ENCODE measurements at regions not wholly inside any gene's neighbourhood (a gene's known extent, or its start where the extent isn't known, plus 50 kb on each side); places are given as distances from the start of the nearest gene placed in this dataset.

DNA sequence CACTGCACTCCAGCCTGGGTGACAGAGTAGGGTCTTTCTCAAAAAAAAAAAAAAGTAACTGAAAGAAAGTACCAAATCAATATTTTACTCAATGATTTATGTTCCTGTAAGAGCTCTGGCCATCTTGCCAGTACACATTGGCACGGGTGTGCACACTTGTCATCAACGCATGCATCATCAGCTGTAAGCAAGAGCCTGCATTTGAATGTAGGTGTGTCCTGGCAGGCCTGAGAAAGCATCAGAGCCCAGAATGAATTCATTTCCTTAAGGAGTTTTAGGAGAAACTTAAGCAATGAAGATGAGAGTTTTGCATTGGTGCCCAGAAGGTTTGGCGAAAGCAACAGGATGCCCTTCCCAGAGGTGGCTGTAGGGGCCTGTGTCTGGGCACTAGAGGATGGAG is 88.5 kb upstream of the FZD10 start:
- Histone ChIP-seq H3K27ac (ENCODE audit: low read depth in 2 of 2, low read length in 1 of 2) (no peak overlapping the region), H3K36me3 (replicated peaks in 1 of 2; ENCODE audit: control insufficient read depth in 1 of 2, insufficient read depth in 2 of 2, low read length in 1 of 2) (no peaks in the 10 kb centered on the region), H3F3A (replicated peaks; ENCODE audit: insufficient read depth) (no peaks in the 10 kb centered on the region), H3K4me1 (ENCODE audit: control insufficient read depth in 1 of 2, insufficient read depth in 2 of 2, low read depth in 1 of 2, low read length in 1 of 2) (no peaks in the 10 kb centered on the region; a peak in 1 of 4 replicates), H3K79me2 (ENCODE audit: insufficient read depth) (no peaks in the 10 kb centered on the region), H3K9me3 (no peaks in the 10 kb centered on the region), H4K20me1 (ENCODE audit: insufficient read depth) (no peaks in the 10 kb centered on the region), H3K4me2 (no peak overlapping the region), H2AFZ (ENCODE audit: low read depth) (no peak overlapping the region), H3K27me3 (ENCODE audit: insufficient read depth) (no peaks in the 10 kb centered on the region), H3K4me3 (ENCODE audit: low read depth in 2 of 2, low read length in 1 of 2) (no peak overlapping the region), H3K9ac (no peak overlapping the region), H3K9me2 (no peaks in the 10 kb centered on the region)
- CTCF ChIA-PET, result interaction anchor here (1.5 kb wide), 1 partner anchor 32 kb away, joined by 3 read pairs; no protein-coding TSS in a partner anchor
- POLR2A ChIA-PET, result interaction anchor here (0.6 kb wide), 1 partner anchor 775 kb away, joined by 5 read pairs; no protein-coding TSS in a partner anchor
- DNase-seq, result no peak
- 76% methylated on average over 3 of the region's 3 CpGs for WGBS (ENCODE audit: low lambda C conversion rate)
- TF ChIP-seq NRF1 (IDR thresholded peaks at IDR 0.05; ENCODE audit: low read depth, low read length) (no peak), RCOR1 (IDR thresholded peaks at IDR 0.05; ENCODE audit: low read length) (no peak), NFIC (IDR thresholded peaks at IDR 0.05; ENCODE audit: borderline replicate concordance) (no peak), JUND (IDR thresholded peaks at IDR 0.05) (no peak), MAX (IDR thresholded peaks at IDR 0.05; ENCODE audit: low read depth) (no peak), SMC3 (IDR thresholded peaks at IDR 0.05; ENCODE audit: low read depth, low read length) (no peak), GABPA (IDR thresholded peaks at IDR 0.05; ENCODE audit: low read depth) (no peak), FOXM1 (IDR thresholded peaks at IDR 0.05; ENCODE audit: low read depth) (no peak), YY1 (IDR thresholded peaks at IDR 0.05; ENCODE audit: low read depth) (no peak), TCF12 (IDR thresholded peaks at IDR 0.05) (no peak), MXI1 (IDR thresholded peaks at IDR 0.05; ENCODE audit: low read depth, low read length) (no peak), FOXJ3 (CRISPR knock-in tag; IDR thresholded peaks at IDR 0.05) (no peak), EP300 (IDR thresholded peaks at IDR 0.05; ENCODE audit: borderline replicate concordance in 1 of 2, low read depth in 1 of 2, low read length in 1 of 2) (no peak), POLR2AphosphoS5 (IDR thresholded peaks at IDR 0.05; ENCODE audit: low read depth, low read length) (no peak)
- TF ChIP-seq, protein P1, sequence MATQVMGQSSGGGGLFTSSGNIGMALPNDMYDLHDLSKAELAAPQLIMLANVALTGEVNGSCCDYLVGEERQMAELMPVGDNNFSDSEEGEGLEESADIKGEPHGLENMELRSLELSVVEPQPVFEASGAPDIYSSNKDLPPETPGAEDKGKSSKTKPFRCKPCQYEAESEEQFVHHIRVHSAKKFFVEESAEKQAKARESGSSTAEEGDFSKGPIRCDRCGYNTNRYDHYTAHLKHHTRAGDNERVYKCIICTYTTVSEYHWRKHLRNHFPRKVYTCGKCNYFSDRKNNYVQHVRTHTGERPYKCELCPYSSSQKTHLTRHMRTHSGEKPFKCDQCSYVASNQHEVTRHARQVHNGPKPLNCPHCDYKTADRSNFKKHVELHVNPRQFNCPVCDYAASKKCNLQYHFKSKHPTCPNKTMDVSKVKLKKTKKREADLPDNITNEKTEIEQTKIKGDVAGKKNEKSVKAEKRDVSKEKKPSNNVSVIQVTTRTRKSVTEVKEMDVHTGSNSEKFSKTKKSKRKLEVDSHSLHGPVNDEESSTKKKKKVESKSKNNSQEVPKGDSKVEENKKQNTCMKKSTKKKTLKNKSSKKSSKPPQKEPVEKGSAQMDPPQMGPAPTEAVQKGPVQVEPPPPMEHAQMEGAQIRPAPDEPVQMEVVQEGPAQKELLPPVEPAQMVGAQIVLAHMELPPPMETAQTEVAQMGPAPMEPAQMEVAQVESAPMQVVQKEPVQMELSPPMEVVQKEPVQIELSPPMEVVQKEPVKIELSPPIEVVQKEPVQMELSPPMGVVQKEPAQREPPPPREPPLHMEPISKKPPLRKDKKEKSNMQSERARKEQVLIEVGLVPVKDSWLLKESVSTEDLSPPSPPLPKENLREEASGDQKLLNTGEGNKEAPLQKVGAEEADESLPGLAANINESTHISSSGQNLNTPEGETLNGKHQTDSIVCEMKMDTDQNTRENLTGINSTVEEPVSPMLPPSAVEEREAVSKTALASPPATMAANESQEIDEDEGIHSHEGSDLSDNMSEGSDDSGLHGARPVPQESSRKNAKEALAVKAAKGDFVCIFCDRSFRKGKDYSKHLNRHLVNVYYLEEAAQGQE (IDR thresholded peaks at IDR 0.05; ENCODE audit: low read depth, low read length), result no peak
- TF ChIP-seq, protein P2, sequence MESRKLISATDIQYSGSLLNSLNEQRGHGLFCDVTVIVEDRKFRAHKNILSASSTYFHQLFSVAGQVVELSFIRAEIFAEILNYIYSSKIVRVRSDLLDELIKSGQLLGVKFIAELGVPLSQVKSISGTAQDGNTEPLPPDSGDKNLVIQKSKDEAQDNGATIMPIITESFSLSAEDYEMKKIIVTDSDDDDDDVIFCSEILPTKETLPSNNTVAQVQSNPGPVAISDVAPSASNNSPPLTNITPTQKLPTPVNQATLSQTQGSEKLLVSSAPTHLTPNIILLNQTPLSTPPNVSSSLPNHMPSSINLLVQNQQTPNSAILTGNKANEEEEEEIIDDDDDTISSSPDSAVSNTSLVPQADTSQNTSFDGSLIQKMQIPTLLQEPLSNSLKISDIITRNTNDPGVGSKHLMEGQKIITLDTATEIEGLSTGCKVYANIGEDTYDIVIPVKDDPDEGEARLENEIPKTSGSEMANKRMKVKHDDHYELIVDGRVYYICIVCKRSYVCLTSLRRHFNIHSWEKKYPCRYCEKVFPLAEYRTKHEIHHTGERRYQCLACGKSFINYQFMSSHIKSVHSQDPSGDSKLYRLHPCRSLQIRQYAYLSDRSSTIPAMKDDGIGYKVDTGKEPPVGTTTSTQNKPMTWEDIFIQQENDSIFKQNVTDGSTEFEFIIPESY (IDR thresholded peaks at IDR 0.05; ENCODE audit: borderline replicate concordance, low read depth), result no peak
- TF ChIP-seq, protein P3, sequence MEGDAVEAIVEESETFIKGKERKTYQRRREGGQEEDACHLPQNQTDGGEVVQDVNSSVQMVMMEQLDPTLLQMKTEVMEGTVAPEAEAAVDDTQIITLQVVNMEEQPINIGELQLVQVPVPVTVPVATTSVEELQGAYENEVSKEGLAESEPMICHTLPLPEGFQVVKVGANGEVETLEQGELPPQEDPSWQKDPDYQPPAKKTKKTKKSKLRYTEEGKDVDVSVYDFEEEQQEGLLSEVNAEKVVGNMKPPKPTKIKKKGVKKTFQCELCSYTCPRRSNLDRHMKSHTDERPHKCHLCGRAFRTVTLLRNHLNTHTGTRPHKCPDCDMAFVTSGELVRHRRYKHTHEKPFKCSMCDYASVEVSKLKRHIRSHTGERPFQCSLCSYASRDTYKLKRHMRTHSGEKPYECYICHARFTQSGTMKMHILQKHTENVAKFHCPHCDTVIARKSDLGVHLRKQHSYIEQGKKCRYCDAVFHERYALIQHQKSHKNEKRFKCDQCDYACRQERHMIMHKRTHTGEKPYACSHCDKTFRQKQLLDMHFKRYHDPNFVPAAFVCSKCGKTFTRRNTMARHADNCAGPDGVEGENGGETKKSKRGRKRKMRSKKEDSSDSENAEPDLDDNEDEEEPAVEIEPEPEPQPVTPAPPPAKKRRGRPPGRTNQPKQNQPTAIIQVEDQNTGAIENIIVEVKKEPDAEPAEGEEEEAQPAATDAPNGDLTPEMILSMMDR (IDR thresholded peaks at IDR 0.05), result no peak
- TF ChIP-seq, protein P4, sequence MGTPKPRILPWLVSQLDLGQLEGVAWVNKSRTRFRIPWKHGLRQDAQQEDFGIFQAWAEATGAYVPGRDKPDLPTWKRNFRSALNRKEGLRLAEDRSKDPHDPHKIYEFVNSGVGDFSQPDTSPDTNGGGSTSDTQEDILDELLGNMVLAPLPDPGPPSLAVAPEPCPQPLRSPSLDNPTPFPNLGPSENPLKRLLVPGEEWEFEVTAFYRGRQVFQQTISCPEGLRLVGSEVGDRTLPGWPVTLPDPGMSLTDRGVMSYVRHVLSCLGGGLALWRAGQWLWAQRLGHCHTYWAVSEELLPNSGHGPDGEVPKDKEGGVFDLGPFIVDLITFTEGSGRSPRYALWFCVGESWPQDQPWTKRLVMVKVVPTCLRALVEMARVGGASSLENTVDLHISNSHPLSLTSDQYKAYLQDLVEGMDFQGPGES (IDR thresholded peaks at IDR 0.05; ENCODE audit: low read depth, low read length), result no peak
- TF ChIP-seq, protein P5, sequence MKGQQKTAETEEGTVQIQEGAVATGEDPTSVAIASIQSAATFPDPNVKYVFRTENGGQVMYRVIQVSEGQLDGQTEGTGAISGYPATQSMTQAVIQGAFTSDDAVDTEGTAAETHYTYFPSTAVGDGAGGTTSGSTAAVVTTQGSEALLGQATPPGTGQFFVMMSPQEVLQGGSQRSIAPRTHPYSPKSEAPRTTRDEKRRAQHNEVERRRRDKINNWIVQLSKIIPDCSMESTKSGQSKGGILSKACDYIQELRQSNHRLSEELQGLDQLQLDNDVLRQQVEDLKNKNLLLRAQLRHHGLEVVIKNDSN (IDR thresholded peaks at IDR 0.05; ENCODE audit: borderline replicate concordance, low read depth), result no peak
- TF ChIP-seq, protein P6, sequence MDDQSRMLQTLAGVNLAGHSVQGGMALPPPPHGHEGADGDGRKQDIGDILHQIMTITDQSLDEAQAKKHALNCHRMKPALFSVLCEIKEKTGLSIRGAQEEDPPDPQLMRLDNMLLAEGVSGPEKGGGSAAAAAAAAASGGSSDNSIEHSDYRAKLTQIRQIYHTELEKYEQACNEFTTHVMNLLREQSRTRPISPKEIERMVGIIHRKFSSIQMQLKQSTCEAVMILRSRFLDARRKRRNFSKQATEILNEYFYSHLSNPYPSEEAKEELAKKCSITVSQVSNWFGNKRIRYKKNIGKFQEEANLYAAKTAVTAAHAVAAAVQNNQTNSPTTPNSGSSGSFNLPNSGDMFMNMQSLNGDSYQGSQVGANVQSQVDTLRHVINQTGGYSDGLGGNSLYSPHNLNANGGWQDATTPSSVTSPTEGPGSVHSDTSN (IDR thresholded peaks at IDR 0.05), result no peak

All from SK-N-SH (cell line).